OCI-LY1 (cell line): ENCODE measurements at regions not wholly inside any gene's neighbourhood (a gene's known extent, or its start where the extent isn't known, plus 50 kb on each side); places are given as distances from the start of the nearest gene placed in this dataset.

Source experiments
- EZH2 ChIP-seq: fragments of 200-600 bp; sonication (generic), shearing (Covaris generic); IDR thresholded peaks from 2 replicates; pipeline ENCODE4 v1.8.0; 2017; ENCODE audit warnings: borderline replicate concordance, mixed run types, mild to moderate bottlenecking, antibody characterized with exemption, low read length, moderate library complexity, mixed read lengths
- TF ChIP-seq, protein P1 (sequence below): fragments of 200-600 bp; sonication (generic), shearing (Covaris generic); IDR thresholded peaks from 2 replicates; pipeline ENCODE4 v1.5.1; 2017; ENCODE audit warnings: mild to moderate bottlenecking, antibody characterized with exemption, low read length, moderate library complexity, mixed read lengths

DNA sequence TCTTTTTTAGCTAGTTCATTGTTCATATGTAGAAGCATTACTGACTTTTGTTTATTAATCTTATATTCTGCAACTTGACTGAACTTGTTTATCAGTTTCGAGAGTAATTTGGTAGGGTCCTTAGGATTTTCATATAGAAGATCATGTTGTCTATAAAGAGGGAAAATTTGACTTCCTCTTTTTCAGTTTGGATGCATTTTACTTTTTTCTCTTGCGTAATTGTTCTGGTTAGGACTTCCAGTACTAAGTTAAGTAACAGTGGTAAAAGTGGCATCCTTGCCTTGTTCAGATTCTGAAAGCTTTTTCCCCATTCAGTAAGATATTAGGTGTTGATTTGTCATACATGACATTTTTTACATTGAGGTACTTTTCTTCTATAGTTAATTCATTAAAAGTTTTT lies 726.0 kb downstream of the KCNJ3 start:
- TF ChIP-seq, protein P1, sequence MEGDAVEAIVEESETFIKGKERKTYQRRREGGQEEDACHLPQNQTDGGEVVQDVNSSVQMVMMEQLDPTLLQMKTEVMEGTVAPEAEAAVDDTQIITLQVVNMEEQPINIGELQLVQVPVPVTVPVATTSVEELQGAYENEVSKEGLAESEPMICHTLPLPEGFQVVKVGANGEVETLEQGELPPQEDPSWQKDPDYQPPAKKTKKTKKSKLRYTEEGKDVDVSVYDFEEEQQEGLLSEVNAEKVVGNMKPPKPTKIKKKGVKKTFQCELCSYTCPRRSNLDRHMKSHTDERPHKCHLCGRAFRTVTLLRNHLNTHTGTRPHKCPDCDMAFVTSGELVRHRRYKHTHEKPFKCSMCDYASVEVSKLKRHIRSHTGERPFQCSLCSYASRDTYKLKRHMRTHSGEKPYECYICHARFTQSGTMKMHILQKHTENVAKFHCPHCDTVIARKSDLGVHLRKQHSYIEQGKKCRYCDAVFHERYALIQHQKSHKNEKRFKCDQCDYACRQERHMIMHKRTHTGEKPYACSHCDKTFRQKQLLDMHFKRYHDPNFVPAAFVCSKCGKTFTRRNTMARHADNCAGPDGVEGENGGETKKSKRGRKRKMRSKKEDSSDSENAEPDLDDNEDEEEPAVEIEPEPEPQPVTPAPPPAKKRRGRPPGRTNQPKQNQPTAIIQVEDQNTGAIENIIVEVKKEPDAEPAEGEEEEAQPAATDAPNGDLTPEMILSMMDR = no peak
- no peak for TF ChIP-seq EZH2
